ENCODE measurements at regions not wholly inside any gene's neighbourhood (a gene's known extent, or its start where the extent isn't known, plus 50 kb on each side); places are given as distances from the start of the nearest gene placed in this dataset.

DNA sequence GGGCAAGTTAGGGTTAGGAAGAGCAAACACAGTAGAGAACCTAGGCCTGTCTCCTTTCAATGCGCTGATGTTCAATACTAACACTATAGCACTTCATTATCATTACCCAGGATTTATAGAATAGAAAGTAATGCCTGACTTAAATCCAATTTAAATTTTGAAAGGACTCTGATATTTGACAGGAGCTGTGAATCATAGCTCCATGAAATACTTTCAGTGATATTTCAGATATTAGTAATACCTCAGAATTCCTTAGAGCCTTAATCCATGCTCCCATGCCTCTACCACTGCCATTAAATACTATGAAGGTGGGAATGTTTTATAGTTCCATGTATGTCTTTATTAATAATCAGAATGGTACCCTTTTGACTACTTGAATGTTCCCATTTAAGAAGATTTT, 530.2 kb downstream of the BCKDHB start:
- TF ChIP-seq, protein P1, sequence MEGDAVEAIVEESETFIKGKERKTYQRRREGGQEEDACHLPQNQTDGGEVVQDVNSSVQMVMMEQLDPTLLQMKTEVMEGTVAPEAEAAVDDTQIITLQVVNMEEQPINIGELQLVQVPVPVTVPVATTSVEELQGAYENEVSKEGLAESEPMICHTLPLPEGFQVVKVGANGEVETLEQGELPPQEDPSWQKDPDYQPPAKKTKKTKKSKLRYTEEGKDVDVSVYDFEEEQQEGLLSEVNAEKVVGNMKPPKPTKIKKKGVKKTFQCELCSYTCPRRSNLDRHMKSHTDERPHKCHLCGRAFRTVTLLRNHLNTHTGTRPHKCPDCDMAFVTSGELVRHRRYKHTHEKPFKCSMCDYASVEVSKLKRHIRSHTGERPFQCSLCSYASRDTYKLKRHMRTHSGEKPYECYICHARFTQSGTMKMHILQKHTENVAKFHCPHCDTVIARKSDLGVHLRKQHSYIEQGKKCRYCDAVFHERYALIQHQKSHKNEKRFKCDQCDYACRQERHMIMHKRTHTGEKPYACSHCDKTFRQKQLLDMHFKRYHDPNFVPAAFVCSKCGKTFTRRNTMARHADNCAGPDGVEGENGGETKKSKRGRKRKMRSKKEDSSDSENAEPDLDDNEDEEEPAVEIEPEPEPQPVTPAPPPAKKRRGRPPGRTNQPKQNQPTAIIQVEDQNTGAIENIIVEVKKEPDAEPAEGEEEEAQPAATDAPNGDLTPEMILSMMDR (conservative IDR thresholded peaks at IDR 0.05; ENCODE audit: low read length), result no peak
- no peak for TF ChIP-seq EZH2phosphoT487 (IDR thresholded peaks at IDR 0.05; ENCODE audit: borderline replicate concordance, low read depth, low read length)
